Testis (tissue), 2 donors: ENCODE measurements at regions not wholly inside any gene's neighbourhood (a gene's known extent, or its start where the extent isn't known, plus 50 kb on each side); places are given as distances from the start of the nearest gene placed in this dataset.

Source experiments
- DNase-seq: peaks from one replicate; pipeline ENCODE4 v3.0.0-alpha.2; 2019
- H3K27ac ChIP-seq, 2 donors: fragments of 200-600 bp; sonication (generic); one replicate each; pipeline ENCODE4 v1.5.1; 2019
- H3K27me3 ChIP-seq: fragments of 200-600 bp; sonication (generic); one replicate; pipeline ENCODE4 v1.5.1; 2019
- H3K36me3 ChIP-seq: fragments of 200-600 bp; sonication (generic); one replicate; pipeline ENCODE4 v1.5.1; 2017; ENCODE audit warnings: low read depth; ENCODE audit errors: missing control alignments
- H3K4me1 ChIP-seq: fragments of 200-600 bp; sonication (generic); one replicate; pipeline ENCODE4 v1.5.1; 2019
- H3K4me3 ChIP-seq, 2 donors: fragments of 200-600 bp; sonication (generic); one replicate each; pipeline ENCODE4 v1.5.1; 2017 to 2019
- H3K9me3 ChIP-seq: fragments of 200-600 bp; sonication (generic); one replicate; pipeline ENCODE4 v1.5.1; 2017
- CTCF ChIP-seq, 3 experiments: fragments of 450-650 bp in 2 of 3; fragments of 200-600 bp in 1 of 3; sonication (generic) in 1 of 3; IDR thresholded peaks; one replicate each; pipeline ENCODE4 v1.5.1; 2016 to 2019; ENCODE audit warnings: antibody characterized with exemption in 3 of 3, mild to moderate bottlenecking in 2 of 3, moderate library complexity in 1 of 3
- POLR2A ChIP-seq: fragments of 450-650 bp; IDR thresholded peaks from one replicate; pipeline ENCODE4 v1.6.1; 2017; ENCODE audit warnings: antibody characterized with exemption, mild to moderate bottlenecking, moderate library complexity
- WGBS, 2 donors: methylation state at CpG; one replicate each; pipeline ENCODE4 v1.1.5; 2018; 5-methylcytosine and 5-hydroxymethylcytosine counted together
- intact Hi-C: fragments of 100-400 bp; cut with DNase I; formaldehyde crosslinking; loops from one replicate; pipeline ENCODE4 v1.15.1; 2023; ENCODE audit warnings: low total_unique reads

- no peak for DNase-seq
- TF ChIP-seq CTCF (IDR thresholded peaks at IDR 0.05), result no peak
- no peak for TF ChIP-seq POLR2A
- WGBS, 2 donors, result 83 to 87% methylated on average over 6 of the region's 6 CpGs
- H3K27ac ChIP-seq, result no peak overlapping the region
- H3K36me3 ChIP-seq, result no peaks in the 10 kb centered on the region
- no peak overlapping the region for H3K4me3 ChIP-seq
- no peaks in the 10 kb centered on the region for H3K4me1 ChIP-seq
- no peaks in the 10 kb centered on the region for H3K9me3 ChIP-seq
- intact Hi-C loops, result no loop called here
- H3K27me3 ChIP-seq, result no peaks in the 10 kb centered on the region
Observed at GRCh38 chr1:29642519-29642918, 406.2 kb downstream of the PTPRU start.

GRCh38 chr1:29641921-29642320 is 405.6 kb downstream of the PTPRU start:
- Histone ChIP-seq H3K27ac (no peak overlapping the region), H3K9me3 (no peaks in the 10 kb centered on the region), H3K4me1 (no peaks in the 10 kb centered on the region), H3K36me3 (no peaks in the 10 kb centered on the region), H3K27me3 (no peaks in the 10 kb centered on the region), H3K4me3 (no peak overlapping the region)
- no peak for TF ChIP-seq POLR2A
- TF ChIP-seq CTCF (IDR thresholded peaks at IDR 0.05), result no peak
- intact Hi-C loops, result no loop called here
- 83 to 93% methylated on average over 2 of the region's 3 CpGs for WGBS, 2 donors
- no peak for DNase-seq

GRCh38 chr1:29640428-29640785 is 404.1 kb downstream of the PTPRU start:
- Histone ChIP-seq H3K9me3 (no peaks in the 10 kb centered on the region), H3K4me3 (no peak overlapping the region), H3K4me1 (no peaks in the 10 kb centered on the region), H3K36me3 (no peaks in the 10 kb centered on the region), H3K27ac (no peak overlapping the region), H3K27me3 (no peaks in the 10 kb centered on the region)
- WGBS, 2 donors, result 76 to 82% methylated on average over 4 of the region's 4 CpGs
- DNase-seq, result no peak
- TF ChIP-seq POLR2A, result no peak
- no peak for TF ChIP-seq CTCF (IDR thresholded peaks at IDR 0.05)
- intact Hi-C loops, result no loop called here

GRCh38 chr1:29639741-29640427 is 403.6 kb downstream of the PTPRU start:
- no peak overlapping the region for H3K4me3 ChIP-seq
- no peak overlapping the region for H3K27ac ChIP-seq
- no peaks in the 10 kb centered on the region for H3K9me3 ChIP-seq
- H3K36me3 ChIP-seq, result no peaks in the 10 kb centered on the region
- H3K4me1 ChIP-seq, result no peaks in the 10 kb centered on the region
- WGBS, 2 donors, result 89 to 92% methylated on average over 15 of the region's 15 CpGs
- intact Hi-C loops, result no loop called here
- H3K27me3 ChIP-seq, result no peaks in the 10 kb centered on the region
- DNase-seq, result no peak
- TF ChIP-seq CTCF (IDR thresholded peaks at IDR 0.05) (no peak), POLR2A (no peak)

- no peaks in the 10 kb centered on the region for H3K36me3 ChIP-seq
- intact Hi-C loops, result no loop called here
- H3K4me1 ChIP-seq, result no peaks in the 10 kb centered on the region
- H3K9me3 ChIP-seq, result no peaks in the 10 kb centered on the region
- H3K27me3 ChIP-seq, result no peaks in the 10 kb centered on the region
- 83 to 91% methylated on average over 6 of the region's 6 CpGs for WGBS, 2 donors
- no peak overlapping the region for H3K4me3 ChIP-seq
- no peak overlapping the region for H3K27ac ChIP-seq
- TF ChIP-seq POLR2A (no peak), CTCF (IDR thresholded peaks at IDR 0.05) (no peak)
- DNase-seq, result no peak
Observed at GRCh38 chr1:29639156-29639736, 402.9 kb downstream of the PTPRU start.
